MV-4-11 (cell line): ENCODE measurements at regions not wholly inside any gene's neighbourhood (a gene's known extent, or its start where the extent isn't known, plus 50 kb on each side); places are given as distances from the start of the nearest gene placed in this dataset.
A peak's percentile ranks its signal among the peaks of the same experiment; 100 is the strongest.

Experiments
- DNase-seq: peaks from one replicate; lab custom pipeline; 2025; lab: John Stamatoyannopoulos, UW

DNA sequence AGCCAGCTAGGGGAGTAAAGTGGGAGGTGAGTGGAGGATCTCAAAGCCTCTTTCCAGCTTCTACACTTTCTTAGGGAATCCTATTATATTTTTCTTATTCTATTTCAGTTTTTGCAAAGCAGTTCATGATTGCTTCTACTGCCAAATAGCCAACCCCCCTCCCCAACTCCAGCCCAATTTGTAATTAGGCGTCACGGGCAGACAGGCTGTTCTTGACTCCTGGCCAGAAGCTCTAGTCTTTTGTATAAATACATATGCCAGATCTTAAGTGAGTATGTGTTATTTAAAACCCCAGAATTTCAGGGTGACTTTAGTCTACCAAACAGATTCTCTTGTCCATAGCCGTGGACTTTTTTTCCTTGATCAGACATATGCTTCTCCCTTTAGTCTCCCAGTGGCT is 255.2 kb downstream of the BUB3 start:
- DNase-seq, result no peak

DNA sequence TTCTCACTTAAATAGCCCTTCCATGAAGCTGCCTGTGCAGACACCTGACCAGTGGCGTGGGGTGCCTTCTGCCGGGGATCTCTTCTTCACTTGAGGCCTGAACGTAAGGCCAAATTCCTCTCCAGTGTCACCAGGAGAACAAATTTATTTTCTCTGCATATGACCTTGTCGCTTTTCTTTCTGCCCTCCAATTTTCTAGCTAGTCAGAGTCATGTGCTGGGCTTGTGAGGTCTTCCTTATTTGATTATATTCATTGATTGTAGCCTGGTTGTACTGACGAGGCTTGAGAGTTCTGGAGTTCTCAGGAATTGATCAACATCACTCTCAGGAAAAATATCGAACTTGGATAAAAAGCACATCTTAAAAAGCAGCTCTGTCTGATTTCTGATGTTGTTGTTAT is 255.7 kb downstream of the BUB3 start:
- no peak for DNase-seq

DNA sequence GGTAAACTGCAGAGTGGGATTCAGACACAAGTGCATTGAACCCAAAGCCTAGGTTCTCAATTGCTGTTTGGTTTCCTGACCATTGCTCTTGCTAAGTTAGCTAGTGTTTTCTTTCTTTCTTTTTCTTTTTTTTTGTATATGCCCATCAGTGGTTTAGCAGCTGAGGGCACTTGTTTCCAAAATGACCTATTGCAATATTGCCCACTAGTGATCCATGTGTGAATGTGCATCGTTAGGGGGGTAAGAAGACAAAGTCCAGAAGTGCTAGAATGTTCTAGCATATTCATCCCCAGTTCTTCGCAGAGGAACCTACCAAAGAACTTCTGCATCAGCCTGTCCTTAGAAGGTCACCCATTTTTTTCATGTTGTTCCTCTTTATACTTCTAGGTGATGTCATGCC is 252.8 kb upstream of the GPR26 start:
- peak; percentile 38 for DNase-seq

DNA sequence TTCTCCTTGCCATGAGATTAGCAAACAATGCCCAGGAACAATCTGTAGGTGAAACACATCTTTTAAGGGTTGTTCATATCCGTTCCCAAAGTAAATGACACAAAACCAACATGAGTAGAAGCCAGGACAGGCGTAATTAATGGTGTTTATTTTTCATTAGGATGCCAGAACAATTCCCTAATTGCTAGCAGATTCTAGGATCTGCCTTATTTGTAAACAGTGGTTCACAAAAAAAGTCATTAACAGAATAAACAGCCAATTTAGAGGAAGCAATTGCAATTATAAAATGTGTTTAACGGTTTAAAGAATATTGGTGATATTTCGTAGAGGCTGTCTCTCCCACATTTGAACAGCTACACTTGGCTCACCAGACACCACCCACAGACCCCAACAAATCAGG is 250.6 kb upstream of the GPR26 start:
- no peak for DNase-seq

DNA sequence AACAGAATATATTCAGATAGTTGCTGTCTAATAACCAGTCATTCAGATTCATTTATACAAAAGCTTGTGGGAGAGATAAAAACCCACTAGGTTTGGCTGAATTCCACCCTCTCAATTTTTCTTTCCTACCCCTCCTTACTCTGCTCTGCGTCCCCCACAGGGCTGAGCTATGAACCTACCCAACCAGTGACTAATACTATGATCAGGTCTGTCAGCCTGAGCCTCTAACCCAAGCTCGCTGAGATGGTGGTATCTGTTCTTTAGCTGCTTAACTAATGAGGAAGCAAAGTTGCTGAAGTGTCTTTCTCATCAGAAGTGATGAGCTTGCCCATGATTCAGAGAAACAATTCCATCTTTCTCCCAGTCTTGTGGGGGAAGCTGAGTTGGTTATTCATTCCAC is 248.7 kb upstream of the GPR26 start:
- DNase-seq, result peak; percentile 7

DNA sequence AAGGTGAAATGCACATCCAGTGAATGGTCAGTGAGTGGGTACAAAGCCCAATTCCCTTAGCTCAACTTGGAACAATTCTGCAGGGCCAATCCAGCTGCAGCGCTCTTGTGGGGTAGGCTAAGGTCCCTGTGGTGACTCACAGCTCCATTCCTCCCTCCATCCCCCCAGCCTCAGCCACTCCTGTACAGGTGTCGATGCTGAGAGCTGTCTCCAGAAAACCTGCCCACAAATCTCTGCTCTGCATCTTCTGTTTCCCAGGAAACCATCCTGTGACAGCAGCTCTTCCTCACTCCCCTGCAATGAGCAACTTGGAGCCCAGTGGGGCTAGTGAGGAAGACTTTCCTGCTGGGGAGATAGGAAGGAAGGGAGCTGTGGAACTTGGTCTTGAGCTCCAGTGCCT is 244.7 kb upstream of the GPR26 start:
- no peak for DNase-seq

DNA sequence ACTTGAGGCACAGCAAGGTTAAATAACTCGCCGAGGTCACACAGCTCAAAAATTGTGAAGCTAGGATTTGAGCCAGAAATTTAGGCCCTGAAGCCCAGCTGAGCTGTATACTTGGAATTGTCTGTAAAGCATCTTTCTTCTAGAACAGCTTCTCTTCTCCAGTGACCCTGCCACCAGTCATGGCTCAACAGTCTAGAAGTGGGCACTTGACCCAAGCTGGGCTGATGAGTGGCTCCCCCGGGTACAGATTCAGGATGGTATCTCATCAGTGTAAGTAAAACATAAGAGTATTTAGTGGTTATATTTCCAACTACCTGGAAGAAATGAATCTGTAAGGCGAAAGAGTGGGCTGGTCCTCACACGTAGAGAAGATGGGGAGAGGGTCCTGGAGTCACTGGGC is 243.9 kb upstream of the GPR26 start:
- no peak for DNase-seq

DNA sequence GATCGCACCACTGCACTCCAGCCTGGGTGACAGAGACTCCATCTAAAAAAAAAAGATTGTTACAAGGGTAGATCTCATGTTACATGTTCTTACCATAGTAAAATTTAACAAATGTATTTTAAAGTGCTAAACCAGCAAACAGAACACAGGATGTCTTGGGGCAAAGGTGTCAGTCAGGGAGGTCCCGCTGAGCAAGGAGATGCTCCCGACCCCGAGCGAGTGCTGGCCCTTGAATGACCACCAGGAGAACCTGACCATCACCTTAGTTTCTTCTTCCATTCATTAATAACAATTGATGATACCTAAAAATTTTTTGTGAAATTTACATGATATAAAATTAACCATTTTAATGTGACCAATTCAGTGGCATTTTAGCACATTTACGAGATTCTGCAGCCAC is 241.6 kb upstream of the GPR26 start:
- no peak for DNase-seq

DNA sequence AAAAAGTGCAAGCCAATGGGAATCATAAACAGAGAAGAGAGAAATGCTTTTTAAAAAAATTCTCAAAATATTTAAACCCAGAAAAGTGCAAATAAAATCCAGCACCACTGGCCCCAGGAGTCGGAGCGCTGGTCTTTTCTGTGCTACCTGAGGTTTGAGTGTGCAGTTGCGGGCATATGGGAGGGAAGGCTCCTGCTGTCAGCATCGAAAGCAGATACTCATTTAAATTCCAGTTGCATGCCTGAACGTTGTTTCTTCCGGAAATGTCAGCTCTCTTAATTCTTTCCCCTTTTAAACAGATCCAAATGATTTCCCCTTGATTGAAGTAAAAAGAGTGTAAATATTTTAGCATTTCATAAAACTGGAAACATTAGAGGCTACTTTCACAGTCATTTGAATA is 240.5 kb upstream of the GPR26 start:
- DNase-seq, result no peak

DNA sequence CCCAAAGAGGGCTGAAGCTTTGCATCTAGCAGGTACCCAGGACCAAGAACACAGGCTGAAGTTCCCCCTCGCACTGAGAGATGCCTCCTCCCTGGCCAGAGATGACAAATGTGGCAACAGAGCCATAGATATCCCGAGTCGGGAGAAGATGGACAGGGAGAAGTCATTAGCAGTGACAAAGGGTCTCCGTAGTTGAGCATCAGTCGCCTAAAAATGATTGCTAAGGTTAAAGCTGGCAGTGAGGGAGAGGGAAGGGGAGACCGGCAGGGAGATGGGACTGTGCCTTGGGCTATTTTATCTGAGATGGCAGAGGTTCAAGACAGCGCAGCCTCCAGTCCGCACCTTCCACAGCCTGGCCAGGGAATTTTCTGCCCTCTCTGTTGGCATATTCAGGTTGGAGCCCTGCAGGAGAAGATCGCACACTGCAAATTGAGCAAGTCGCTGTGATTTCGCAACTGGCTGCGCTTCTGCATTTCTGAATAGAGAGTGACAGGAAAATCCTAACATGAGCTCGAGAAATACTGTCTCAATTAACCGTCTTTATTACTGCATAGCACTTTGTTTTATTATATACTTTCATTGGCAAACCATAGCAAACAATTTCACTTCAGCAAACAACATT is 238.9 kb upstream of the GPR26 start:
- DNase-seq, result peak; percentile 89

DNA sequence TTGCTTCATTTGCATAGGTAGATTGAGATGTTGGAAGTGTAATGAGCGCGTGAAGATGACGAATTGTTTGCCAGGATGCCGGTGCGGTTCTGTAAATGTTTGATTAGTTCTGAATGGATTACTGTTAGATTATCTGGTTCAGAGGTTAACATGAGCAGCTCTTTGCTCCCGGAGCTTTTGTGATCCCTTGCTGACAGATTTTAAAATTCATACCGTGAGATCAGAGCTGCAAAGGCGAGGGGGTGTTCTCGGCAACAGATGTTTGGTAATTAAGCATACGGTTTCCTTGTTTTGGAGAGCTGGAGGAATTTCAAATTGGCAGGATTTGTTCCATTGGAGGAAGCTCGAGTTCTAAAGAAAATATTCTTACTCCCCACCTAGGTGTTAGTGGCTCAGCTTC is 237.8 kb upstream of the GPR26 start:
- no peak for DNase-seq

DNA sequence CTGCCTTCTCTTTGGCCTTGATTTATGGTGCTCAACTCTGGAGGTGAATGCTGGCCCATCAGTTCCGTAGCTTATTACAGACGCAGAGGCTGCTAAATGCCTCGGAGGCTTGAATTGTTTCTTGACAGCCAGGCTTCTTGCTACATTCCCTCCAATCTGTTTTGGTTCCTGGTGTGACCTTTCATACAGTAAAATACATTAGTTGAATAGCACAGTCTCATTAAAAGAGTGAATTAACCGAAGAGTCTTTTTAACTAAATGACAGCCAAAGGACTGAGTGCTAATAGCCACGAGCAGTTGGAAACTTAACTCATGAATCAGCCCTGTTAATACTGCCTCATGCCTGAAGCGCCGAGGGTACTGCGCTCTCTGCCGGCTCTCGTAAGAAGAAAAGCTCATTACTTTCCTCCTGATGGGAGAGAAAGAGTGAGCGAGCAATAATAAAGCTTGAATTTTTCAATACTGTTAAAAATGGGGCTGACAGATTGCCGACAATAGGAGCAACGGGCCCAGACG is 236.4 kb upstream of the GPR26 start:
- no peak for DNase-seq

DNA sequence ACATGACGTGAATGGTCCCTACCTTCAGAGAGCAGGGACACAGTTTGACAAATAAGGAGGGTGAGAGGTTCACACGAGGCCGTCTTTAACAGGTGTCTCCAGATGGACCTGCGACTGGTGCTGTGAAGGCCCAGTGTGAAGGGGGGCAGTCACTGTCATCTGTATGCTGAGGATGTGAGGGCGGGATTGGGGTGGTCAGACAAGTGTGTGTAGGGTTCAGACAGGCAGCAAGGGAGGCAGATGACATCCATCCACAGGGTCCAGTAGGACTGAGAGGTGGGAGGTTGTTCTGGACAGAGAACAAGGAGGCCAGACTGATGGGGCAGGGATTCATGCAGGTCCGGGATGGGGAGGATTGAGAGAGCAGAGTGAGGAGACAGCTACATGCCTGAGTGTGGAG is 232.6 kb upstream of the GPR26 start:
- no peak for DNase-seq

DNA sequence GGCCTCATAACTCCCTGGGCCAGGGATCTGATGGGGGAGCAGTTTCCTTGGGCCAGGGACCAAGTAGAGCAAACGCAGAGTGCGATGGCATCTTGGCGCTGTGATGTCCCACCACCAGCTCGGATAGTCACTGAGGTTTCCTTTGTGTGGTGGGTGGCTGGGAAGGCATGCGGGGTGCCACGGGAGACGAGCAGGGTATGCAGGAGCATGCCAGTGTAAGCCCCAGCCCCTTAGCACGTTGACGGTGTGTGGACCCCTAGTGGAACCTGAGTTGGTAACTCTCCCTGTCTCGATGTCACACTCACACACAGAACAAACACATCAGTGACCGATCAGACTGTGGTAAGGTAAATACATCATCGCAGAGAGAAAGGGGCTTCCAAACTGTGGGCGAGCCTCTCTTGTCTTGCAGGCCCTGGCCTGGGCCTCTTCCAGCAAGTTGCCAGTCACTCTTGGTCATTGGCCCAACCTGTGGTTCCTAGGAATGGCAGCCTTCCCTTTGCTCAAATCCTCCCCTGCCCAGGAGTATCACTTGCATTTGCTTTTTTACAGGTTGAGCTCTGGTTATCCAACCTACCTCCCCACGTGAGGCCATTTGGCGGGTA is 231.6 kb upstream of the GPR26 start:
- DNase-seq, result no peak

DNA sequence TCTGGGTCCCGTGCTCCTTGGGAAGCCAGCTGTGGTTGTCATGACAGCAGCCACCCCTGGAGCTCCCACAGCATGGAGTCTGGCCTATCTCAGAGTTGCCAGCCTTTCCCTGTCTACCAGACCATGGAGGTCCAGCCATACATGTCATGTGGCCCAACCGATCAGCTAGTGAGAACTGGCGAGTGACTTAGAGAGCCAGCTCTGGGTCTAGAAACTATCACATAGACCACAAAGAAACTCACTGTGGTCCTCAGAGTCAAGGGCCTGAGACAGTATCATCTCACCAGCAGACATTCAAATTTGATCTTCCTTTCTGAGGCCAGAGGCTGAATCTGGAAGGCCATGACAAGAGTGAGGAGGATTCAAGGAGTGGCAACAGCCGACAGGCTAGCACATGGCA is 223.3 kb upstream of the GPR26 start:
- DNase-seq, result no peak

DNA sequence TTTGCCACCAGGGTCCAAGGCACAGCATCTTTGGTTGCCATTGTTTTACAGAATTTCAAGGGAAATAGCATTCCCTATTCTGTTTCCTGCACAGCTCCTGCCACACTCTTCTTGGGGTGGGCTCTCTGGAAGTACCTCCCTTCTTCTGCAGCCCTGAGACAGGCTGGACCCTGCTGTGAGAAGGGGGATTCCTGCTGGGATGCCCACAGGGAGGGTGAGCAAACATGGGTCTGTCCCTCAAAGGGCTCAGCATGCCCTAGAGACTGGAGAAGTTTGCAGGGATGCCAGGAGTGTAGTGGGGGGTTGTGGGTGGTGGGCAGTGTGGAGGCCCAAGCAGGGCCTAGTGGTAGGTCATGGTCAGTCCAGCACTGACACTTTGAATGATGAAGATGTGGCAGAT is 222.2 kb upstream of the GPR26 start:
- no peak for DNase-seq

DNA sequence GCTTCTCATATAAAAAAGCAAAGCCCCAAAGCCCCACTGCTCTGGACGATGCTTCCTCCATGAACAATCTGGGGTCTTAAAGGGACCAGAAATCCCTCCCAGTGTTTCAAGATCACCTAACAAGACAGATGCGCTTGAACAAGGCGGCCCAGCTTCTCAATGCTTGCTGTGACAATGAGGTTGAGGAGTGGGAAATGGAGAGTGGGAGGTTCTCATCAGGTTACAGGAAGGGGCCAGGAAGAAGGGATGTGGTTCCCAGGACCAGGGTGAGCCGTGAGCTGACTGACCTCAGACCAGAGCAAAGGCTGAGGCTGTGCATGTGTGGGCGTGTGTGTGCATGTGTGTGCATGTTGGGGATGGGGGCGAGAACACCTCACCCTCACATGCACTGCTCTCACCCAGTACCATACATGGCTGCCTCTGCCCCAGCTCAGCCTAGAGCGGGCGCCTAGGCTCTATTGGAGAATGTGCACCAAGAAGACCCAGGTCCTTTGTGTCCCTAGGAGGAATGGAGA is 220.8 kb upstream of the GPR26 start:
- no peak for DNase-seq

DNA sequence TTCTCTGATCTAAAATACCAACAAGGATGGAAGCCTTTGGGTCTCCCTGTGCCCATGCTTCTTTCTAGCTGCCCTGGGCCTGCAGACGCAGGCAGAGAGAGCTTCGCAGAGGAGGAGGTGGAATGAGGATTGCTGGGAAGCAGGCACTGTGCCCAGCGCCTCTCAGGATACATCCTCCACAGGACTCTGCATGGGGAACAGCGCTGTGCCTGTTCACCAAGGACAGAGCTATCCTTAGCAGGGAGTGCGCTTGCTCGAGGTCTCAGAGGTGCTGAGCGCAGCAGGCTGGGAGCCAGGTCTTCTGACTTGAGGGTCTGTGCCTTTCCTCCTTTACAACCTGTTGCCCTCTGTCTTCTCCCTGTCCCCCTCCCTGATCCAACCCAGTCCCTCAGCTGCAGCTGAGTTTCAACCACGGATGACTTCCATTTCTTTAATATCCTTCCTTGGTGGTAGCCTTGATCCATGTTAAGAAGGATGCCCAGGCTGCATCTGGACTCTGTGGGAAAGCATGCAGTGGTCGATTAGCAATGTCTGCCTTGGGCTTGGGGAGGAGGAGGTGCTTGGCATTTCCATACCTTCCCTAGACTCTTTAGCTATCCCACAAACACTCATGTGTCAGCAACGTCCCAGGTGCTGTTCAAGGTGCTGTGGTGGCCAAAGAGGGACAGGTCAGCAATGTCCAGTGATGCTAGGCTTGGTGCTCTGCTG is 219.6 kb upstream of the GPR26 start:
- DNase-seq, result no peak

DNA sequence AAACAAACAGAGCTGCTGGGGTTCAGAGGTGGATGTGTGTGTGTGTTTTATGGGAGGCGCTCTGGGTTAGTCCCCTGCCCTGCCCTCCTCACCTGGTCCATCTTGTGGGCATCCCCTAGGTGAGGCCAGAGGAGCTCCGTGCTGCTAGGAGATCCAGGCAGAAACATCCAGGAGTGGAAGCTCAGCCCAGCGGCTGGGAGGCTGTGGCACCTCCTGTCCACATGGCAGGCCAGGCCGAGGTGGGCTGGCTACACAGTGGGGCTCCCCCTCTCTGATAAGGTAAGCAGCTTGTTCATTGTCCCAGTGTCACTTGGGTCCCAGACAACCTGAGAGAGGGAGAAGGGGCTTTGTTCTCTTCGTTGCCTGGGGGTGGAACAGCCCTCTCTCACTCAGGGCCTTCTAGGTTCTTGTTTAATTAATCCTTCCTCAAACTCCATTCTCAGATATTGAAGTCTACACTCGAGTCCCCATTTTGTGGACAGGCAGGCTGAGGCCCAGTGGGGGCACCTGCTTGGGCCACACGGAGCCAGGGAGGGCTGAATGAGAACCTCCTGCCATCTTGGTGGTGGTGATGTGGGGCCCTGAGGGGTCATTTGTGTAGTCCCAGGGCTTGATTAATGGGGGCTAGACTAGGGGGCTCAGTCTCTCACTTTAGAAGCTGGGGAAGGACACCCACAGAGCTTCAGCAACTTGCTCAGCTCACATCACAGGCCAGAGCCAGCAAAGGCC is 216.8 kb upstream of the GPR26 start:
- no peak for DNase-seq

DNA sequence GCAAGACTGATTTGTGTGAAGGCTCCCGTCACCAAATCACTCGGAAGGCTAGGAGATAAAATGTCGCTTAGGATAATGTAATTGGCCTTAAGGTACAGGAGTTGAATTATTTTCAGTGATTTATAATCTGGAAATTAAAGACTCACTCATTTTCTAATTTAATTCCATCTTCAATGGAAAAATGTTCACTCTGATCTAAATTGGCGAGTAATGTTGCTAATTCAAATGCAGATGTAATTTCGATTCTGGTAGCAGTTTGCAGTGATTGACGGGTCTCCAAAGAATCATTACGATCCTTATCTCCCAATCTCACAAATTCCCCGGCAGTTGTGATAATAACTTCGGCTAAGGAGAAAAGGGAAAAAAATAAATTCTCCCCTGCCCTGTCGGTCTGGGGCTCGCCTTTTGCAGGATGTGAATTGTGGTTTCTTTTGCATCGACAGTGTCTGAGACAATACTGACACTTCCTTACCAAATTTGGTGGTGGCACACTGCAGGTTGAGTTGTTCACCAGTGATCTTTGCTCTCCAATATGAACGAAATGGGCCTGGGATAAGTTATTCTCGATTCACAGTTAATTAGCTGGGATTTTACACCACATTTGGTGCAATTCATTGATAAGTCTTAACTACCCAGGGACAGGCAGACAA is 215.1 kb upstream of the GPR26 start:
- no peak for DNase-seq

DNA sequence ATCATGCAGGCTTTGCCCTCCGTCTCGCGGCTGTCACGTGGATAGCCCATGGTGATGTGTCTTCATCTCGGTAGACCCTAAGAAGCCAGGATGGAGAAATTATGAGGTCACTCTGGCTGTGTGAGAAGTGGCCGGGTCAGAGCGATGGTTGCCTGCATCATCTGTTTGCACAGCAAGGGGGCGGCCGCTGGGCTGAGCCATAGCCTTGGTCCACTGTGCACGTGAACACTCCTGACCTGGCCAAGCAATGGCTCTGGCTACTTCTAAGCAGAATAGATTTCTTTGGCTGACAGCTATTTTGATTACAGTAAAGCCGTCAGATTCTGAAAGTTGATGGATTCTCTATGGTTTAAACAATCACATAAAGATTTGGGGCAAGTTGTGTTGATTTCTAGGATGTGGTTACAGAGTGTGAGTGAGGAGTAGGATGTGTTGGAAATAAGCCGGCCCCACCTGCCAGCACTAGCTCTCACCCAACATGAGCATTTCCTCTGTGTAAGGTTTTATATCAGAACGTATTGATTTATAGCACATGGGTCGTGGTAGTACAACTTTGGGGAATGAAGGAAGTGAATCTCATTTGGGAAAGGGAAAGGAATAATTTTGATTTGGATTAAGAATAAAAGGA is 214.4 kb upstream of the GPR26 start:
- DNase-seq, result no peak

DNA sequence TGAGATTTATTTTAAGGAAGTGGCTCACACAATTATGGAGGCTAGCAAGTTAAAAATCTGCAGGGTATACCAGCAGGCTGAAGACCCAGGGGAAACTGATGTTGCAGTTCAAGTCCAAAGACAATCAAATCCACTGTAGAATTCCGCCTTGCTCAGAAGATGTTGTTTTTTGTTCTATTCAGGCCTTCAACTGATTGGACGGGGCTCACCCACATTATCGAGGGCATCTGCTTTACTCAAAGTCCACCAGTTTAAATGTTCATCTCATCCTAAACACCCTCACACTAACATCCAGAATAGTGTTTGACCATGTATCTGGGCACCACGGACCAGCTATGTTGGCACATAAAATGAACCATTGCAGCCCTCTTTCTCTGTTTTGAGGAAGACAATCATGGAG is 211.2 kb upstream of the GPR26 start:
- DNase-seq, result no peak
